Kidney (tissue), 13 donors: ENCODE measurements at regions not wholly inside any gene's neighbourhood (a gene's known extent, or its start where the extent isn't known, plus 50 kb on each side); places are given as distances from the start of the nearest gene placed in this dataset.

Experiments used
- DNase-seq, 5 donors: peaks; one replicate each; pipeline ENCODE4 v3.0.0-alpha.2; 2013 to 2020
- FAIRE-seq: peaks from 2 replicates; lab custom pipeline; 2012; peaks lifted over from hg19 to GRCh38; lab: Jason Lieb, UNC
- H3K27ac ChIP-seq, 2 donors: one replicate each; pipeline ENCODE4 v1.7.0; 2013; ENCODE audit warnings: low read depth in 2 of 2, low read length in 2 of 2, inconsistent platforms in 1 of 2
- H3K27me3 ChIP-seq: one replicate; pipeline ENCODE4 v1.7.1; 2013; ENCODE audit warnings: low read length, inconsistent platforms; ENCODE audit not compliant: control insufficient read depth, insufficient read depth
- H3K36me3 ChIP-seq, 3 donors: one replicate each; pipeline versions ENCODE4 v1.7.0 to v1.7.1; 2013; ENCODE audit warnings: low read length in 3 of 3, control low read depth in 1 of 3, inconsistent platforms in 1 of 3; ENCODE audit not compliant: insufficient read depth in 3 of 3, control insufficient read depth in 2 of 3
- H3K4me1 ChIP-seq, 3 donors: one replicate each; pipeline versions ENCODE4 v1.7.0 to v1.7.1; 2013; ENCODE audit warnings: low read length in 3 of 3, inconsistent platforms in 1 of 3, low read depth in 1 of 3; ENCODE audit not compliant: control insufficient read depth in 2 of 3, insufficient read depth in 2 of 3
- H3K4me3 ChIP-seq, 3 donors: one replicate each; pipeline versions ENCODE4 v1.7.0 to v1.8.1; 2013; ENCODE audit warnings: low read length in 3 of 3, control low read depth in 1 of 3, inconsistent platforms in 1 of 3
- H3K9ac ChIP-seq, 3 donors: one replicate each; pipeline versions ENCODE4 v1.7.0 to v1.7.1; 2013; ENCODE audit warnings: low read length in 3 of 3, control low read depth in 1 of 3, inconsistent platforms in 1 of 3
- H3K9me3 ChIP-seq, 3 donors: one replicate each; pipeline versions ENCODE4 v1.7.0 to v1.7.1; 2013; ENCODE audit warnings: low read length in 3 of 3, control low read depth in 1 of 3, inconsistent platforms in 1 of 3; ENCODE audit not compliant: control insufficient read depth in 2 of 3, insufficient read depth in 1 of 3
- CTCF ChIP-seq: IDR thresholded peaks from 3 replicates; pipeline ENCODE4 v1.5.1; 2012; ENCODE audit warnings: mild to moderate bottlenecking, moderate library complexity, borderline replicate concordance; ENCODE audit not compliant: insufficient read depth; ENCODE audit errors: extremely low read depth
- intact Hi-C: fragments of 100-400 bp; cut with DNase I; formaldehyde crosslinking; loops from one replicate; pipeline ENCODE4 v1.11.1; 2022
- donor health status: control.
- donor health status: control.
- donor health status: control.
- donor health status: control.
- donor health status: control.
- donor health status: DM: yes; HTN: yes; CAD: no.
- donor health status: Normal renal cell carcinoma (clear cell type).

GRCh38 chr13:67696775-67697174 is 466.6 kb upstream of the PCDH9 start:
- DNase-seq (no peak), FAIRE-seq (no peak)
- H3K36me3 ChIP-seq = no peaks in the 10 kb centered on the region
- H3K27ac ChIP-seq = no peak overlapping the region
- intact Hi-C loops = no loop called here
- H3K9ac ChIP-seq = no peak overlapping the region
- no peaks in the 10 kb centered on the region for H3K9me3 ChIP-seq
- no peak for TF ChIP-seq CTCF
- H3K27me3 ChIP-seq = no peaks in the 10 kb centered on the region
- no peak overlapping the region for H3K4me3 ChIP-seq
- no peaks in the 10 kb centered on the region for H3K4me1 ChIP-seq

GRCh38 chr13:67664502-67664901 is 434.4 kb upstream of the PCDH9 start:
- FAIRE-seq (no peak), DNase-seq (no peak)
- Histone ChIP-seq H3K27me3 (no peaks in the 10 kb centered on the region), H3K9ac (no peak overlapping the region), H3K9me3 (no peaks in the 10 kb centered on the region), H3K36me3 (no peaks in the 10 kb centered on the region), H3K4me1 (no peaks in the 10 kb centered on the region), H3K27ac (no peak overlapping the region), H3K4me3 (no peak overlapping the region)
- TF ChIP-seq CTCF = no peak
- intact Hi-C loops = no loop called here

- H3K9me3 ChIP-seq = no peaks in the 10 kb centered on the region
- no peak overlapping the region for H3K27ac ChIP-seq
- intact Hi-C loops = no loop called here
- H3K4me3 ChIP-seq = no peak overlapping the region
- TF ChIP-seq CTCF = no peak
- H3K27me3 ChIP-seq = no peaks in the 10 kb centered on the region
- H3K9ac ChIP-seq = no peak overlapping the region
- no peaks in the 10 kb centered on the region for H3K4me1 ChIP-seq
- no peaks in the 10 kb centered on the region for H3K36me3 ChIP-seq
- DNase-seq = no peak
- no peak for FAIRE-seq
Observed at GRCh38 chr13:67662997-67663396, 432.9 kb upstream of the PCDH9 start.

GRCh38 chr13:67652887-67653286 is 422.8 kb upstream of the PCDH9 start:
- Histone ChIP-seq H3K4me3 (no peak overlapping the region), H3K4me1 (no peaks in the 10 kb centered on the region), H3K9ac (no peak overlapping the region), H3K36me3 (no peaks in the 10 kb centered on the region), H3K27me3 (no peaks in the 10 kb centered on the region), H3K9me3 (no peaks in the 10 kb centered on the region), H3K27ac (no peak overlapping the region)
- peak; percentile 27 for FAIRE-seq
- DNase-seq = no peak
- intact Hi-C loops = no loop called here
- TF ChIP-seq CTCF = no peak
